ENCODE measurements at regions not wholly inside any gene's neighbourhood (a gene's known extent, or its start where the extent isn't known, plus 50 kb on each side); places are given as distances from the start of the nearest gene placed in this dataset.

DNA sequence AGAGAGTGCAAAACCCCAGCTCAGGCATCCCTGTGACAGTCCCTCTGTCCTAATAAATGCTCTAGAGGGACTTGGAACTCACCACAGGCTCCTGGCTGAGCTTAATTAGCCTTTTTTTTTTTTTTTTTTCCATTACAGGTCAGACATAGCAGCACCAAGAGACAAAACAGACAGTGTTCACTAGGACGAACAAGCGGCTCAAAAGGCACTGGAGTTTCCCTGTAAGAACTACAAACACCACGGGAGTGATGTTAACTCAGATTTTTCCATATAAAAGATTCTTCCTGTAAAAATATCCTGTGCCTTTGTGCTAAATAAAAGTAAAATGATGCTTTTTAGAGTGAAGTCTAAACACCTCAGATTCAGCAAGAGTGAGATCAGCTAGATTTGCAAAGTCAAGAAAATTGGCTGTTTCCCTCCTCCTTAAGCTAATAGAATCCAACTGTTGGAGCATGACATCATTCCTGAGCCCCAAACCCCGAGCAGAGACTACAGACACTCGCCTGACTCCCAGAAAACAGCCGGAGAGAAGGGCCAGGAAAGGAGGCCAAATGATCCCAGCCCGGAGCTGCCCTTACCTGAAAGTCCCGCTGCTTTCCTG is 101.0 kb upstream of the AKIP1 start:
- TF ChIP-seq, protein P1, sequence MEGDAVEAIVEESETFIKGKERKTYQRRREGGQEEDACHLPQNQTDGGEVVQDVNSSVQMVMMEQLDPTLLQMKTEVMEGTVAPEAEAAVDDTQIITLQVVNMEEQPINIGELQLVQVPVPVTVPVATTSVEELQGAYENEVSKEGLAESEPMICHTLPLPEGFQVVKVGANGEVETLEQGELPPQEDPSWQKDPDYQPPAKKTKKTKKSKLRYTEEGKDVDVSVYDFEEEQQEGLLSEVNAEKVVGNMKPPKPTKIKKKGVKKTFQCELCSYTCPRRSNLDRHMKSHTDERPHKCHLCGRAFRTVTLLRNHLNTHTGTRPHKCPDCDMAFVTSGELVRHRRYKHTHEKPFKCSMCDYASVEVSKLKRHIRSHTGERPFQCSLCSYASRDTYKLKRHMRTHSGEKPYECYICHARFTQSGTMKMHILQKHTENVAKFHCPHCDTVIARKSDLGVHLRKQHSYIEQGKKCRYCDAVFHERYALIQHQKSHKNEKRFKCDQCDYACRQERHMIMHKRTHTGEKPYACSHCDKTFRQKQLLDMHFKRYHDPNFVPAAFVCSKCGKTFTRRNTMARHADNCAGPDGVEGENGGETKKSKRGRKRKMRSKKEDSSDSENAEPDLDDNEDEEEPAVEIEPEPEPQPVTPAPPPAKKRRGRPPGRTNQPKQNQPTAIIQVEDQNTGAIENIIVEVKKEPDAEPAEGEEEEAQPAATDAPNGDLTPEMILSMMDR (conservative IDR thresholded peaks at IDR 0.05), result no peak
- TF ChIP-seq ZFX (IDR thresholded peaks at IDR 0.05), result no peak
